ENCODE measurements at regions not wholly inside any gene's neighbourhood (a gene's known extent, or its start where the extent isn't known, plus 50 kb on each side); places are given as distances from the start of the nearest gene placed in this dataset.

- TF ChIP-seq RXRA (IDR thresholded peaks at IDR 0.05; ENCODE audit: borderline replicate concordance, low read depth) (no peak), RCOR1 (IDR thresholded peaks at IDR 0.05; ENCODE audit: low read length) (no peak), FOSL2 (IDR thresholded peaks at IDR 0.05; ENCODE audit: borderline replicate concordance, low read depth) (no peak), POLR2AphosphoS5 (IDR thresholded peaks at IDR 0.05; ENCODE audit: low read depth, low read length) (no peak), TEAD4 (IDR thresholded peaks at IDR 0.05; ENCODE audit: borderline replicate concordance, insufficient read depth) (no peak), EP300 (IDR thresholded peaks at IDR 0.05; ENCODE audit: borderline replicate concordance in 1 of 2, low read depth in 1 of 2, low read length in 1 of 2) (no peak), NRF1 (IDR thresholded peaks at IDR 0.05; ENCODE audit: low read depth, low read length) (no peak), USF2 (IDR thresholded peaks at IDR 0.05; ENCODE audit: borderline replicate concordance, low read depth, low read length) (no peak), RFX5 (IDR thresholded peaks at IDR 0.05; ENCODE audit: low read length) (no peak), YY1 (IDR thresholded peaks at IDR 0.05; ENCODE audit: low read depth) (no peak), USF1 (IDR thresholded peaks at IDR 0.05; ENCODE audit: borderline replicate concordance, low read depth) (no peak), ELF1 (IDR thresholded peaks at IDR 0.05) (no peak), JUND (IDR thresholded peaks at IDR 0.05) (no peak)
Measured at GRCh38 chr5:148931453-148932057, 105.1 kb downstream of the ADRB2 start (continued).

GRCh38 chr5:148932355-148932935 lies 106.0 kb downstream of the ADRB2 start:
- H3K4me2 ChIP-seq, result no peak overlapping the region

More at GRCh38 chr5:148932355-148932935, 106.0 kb downstream of the ADRB2 start:
- H3F3A ChIP-seq (replicated peaks; ENCODE audit: insufficient read depth), result no peaks in the 10 kb centered on the region
- H3K4me1 ChIP-seq (ENCODE audit: control insufficient read depth in 1 of 2, insufficient read depth in 2 of 2, low read depth in 1 of 2, low read length in 1 of 2), result no peaks in the 10 kb centered on the region
- H3K27ac ChIP-seq (ENCODE audit: low read depth in 2 of 2, low read length in 1 of 2), result no peak overlapping the region
- WGBS (ENCODE audit: low lambda C conversion rate), result 72% methylated on average over 4 of the region's 4 CpGs
- no peaks in the 10 kb centered on the region for H3K79me2 ChIP-seq (ENCODE audit: insufficient read depth)
- no peak for DNase-seq
- H2AFZ ChIP-seq (ENCODE audit: low read depth), result no peak overlapping the region
- no peaks in the 10 kb centered on the region for H3K36me3 ChIP-seq (replicated peaks in 1 of 2; ENCODE audit: control insufficient read depth in 1 of 2, insufficient read depth in 2 of 2, low read length in 1 of 2)
- H3K9me2 ChIP-seq, result no peaks in the 10 kb centered on the region
- H4K20me1 ChIP-seq (ENCODE audit: insufficient read depth), result no peaks in the 10 kb centered on the region
- CTCF ChIA-PET, result interaction anchor here (0.7 kb wide), 1 partner anchor 191 kb away, joined by 3 read pairs; no protein-coding TSS in a partner anchor
- H3K9ac ChIP-seq, result no peak overlapping the region
- H3K4me3 ChIP-seq (ENCODE audit: low read depth in 2 of 2, low read length in 1 of 2), result no peak overlapping the region
- no peak for TF ChIP-seq TAF1 (IDR thresholded peaks at IDR 0.05; ENCODE audit: borderline replicate concordance, low read depth, low read length)
- TF ChIP-seq NFIC (IDR thresholded peaks at IDR 0.05; ENCODE audit: borderline replicate concordance), result no peak
- no peak for TF ChIP-seq RFX5 (IDR thresholded peaks at IDR 0.05; ENCODE audit: low read length)
- TF ChIP-seq ELF1 (IDR thresholded peaks at IDR 0.05), result no peak
- TF ChIP-seq JUND (IDR thresholded peaks at IDR 0.05), result no peak
- TF ChIP-seq REST (IDR thresholded peaks at IDR 0.05; ENCODE audit: low read depth, low read length), result no peak
- TF ChIP-seq TCF12 (IDR thresholded peaks at IDR 0.05), result no peak
- TF ChIP-seq MEF2A (IDR thresholded peaks at IDR 0.05; ENCODE audit: borderline replicate concordance, low read depth), result no peak
- no peak for TF ChIP-seq FOSL2 (IDR thresholded peaks at IDR 0.05; ENCODE audit: borderline replicate concordance, low read depth)
- POLR2A ChIA-PET, result no interaction called here
- no peaks in the 10 kb centered on the region for H3K27me3 ChIP-seq (ENCODE audit: insufficient read depth)
- no peaks in the 10 kb centered on the region for H3K9me3 ChIP-seq
